Keratinocyte (primary cell): ENCODE measurements at regions not wholly inside any gene's neighbourhood (a gene's known extent, or its start where the extent isn't known, plus 50 kb on each side); places are given as distances from the start of the nearest gene placed in this dataset.

ENCODE experiments used
- DNase-seq: peaks from one replicate; pipeline ENCODE4 v3.0.0-alpha.2; 2011; ENCODE audit warnings: low read depth, missing footprints, low spot score
- FAIRE-seq: peaks from 2 replicates; lab custom pipeline; 2011; peaks lifted over from hg19 to GRCh38; lab: Jason Lieb, UNC
- H2AFZ ChIP-seq: 2 replicates; pipeline ENCODE4 v1.6.0; 2012; ENCODE audit warnings: low read length, control low read depth, inconsistent platforms; ENCODE audit not compliant: control insufficient read depth
- H3K27ac ChIP-seq: 2 replicates; pipeline ENCODE4 v1.5.1; 2011; ENCODE audit warnings: low read length; ENCODE audit not compliant: control insufficient read depth, insufficient read depth
- H3K27me3 ChIP-seq: 3 replicates; pipeline ENCODE4 v1.6.0; 2011; ENCODE audit warnings: low read length; ENCODE audit not compliant: control insufficient read depth, insufficient read depth; ENCODE audit errors: extremely low read depth
- H3K36me3 ChIP-seq, 2 experiments: 2 replicates in 1 of 2; 3 replicates in 1 of 2; pipeline ENCODE4 v1.5.1; 2011; ENCODE audit warnings: low read length in 2 of 2, mild to moderate bottlenecking in 1 of 2; ENCODE audit not compliant: control insufficient read depth in 2 of 2, insufficient read depth in 2 of 2; ENCODE audit errors: extremely low read depth in 1 of 2
- H3K4me1 ChIP-seq: 3 replicates; pipeline ENCODE4 v1.5.1; 2011; ENCODE audit warnings: low read length; ENCODE audit not compliant: control insufficient read depth, insufficient read depth; ENCODE audit errors: extremely low read depth
- H3K4me2 ChIP-seq: 3 replicates; pipeline ENCODE4 v1.6.0; 2011; ENCODE audit warnings: low read depth, low read length; ENCODE audit not compliant: control insufficient read depth, insufficient read depth; ENCODE audit errors: extremely low read depth
- H3K4me3 ChIP-seq, 3 experiments: fragments of 200-600 bp in 1 of 3; sonication (generic) in 1 of 3; 2 replicates in 2 of 3; 3 replicates in 1 of 3; pipeline ENCODE4 v1.5.1; 2011 to 2016; ENCODE audit warnings: low read length in 3 of 3, mild to moderate bottlenecking in 3 of 3, control low read depth in 2 of 3, inconsistent platforms in 1 of 3, low read depth in 1 of 3, mixed read lengths in 1 of 3, mixed run types in 1 of 3, moderate library complexity in 1 of 3; ENCODE audit not compliant: control insufficient read depth in 2 of 3, insufficient read depth in 2 of 3; ENCODE audit errors: extremely low read depth in 1 of 3
- H3K79me2 ChIP-seq: 2 replicates; pipeline ENCODE4 v1.6.0; 2012; ENCODE audit warnings: low read length; ENCODE audit not compliant: control insufficient read depth, insufficient read depth
- H3K9ac ChIP-seq: 3 replicates; pipeline ENCODE4 v1.6.0; 2011; ENCODE audit warnings: low read length; ENCODE audit not compliant: control insufficient read depth, insufficient read depth; ENCODE audit errors: extremely low read depth
- H3K9me1 ChIP-seq: 3 replicates; pipeline ENCODE4 v1.6.0; 2011; ENCODE audit warnings: low read length; ENCODE audit not compliant: control insufficient read depth, insufficient read depth; ENCODE audit errors: extremely low read depth
- H3K9me3 ChIP-seq: 2 replicates; pipeline ENCODE4 v1.5.1; 2012; ENCODE audit warnings: low read depth, low read length; ENCODE audit not compliant: control insufficient read depth
- H4K20me1 ChIP-seq: 3 replicates; pipeline ENCODE4 v1.6.0; 2011; ENCODE audit warnings: low read length; ENCODE audit not compliant: control insufficient read depth, insufficient read depth; ENCODE audit errors: extremely low read depth
- EZH2 ChIP-seq: IDR thresholded peaks from one replicate; pipeline ENCODE4 v1.6.1; 2012; ENCODE audit warnings: inconsistent platforms, mild to moderate bottlenecking, low read length, moderate library complexity
- dilution Hi-C: fragments of 300-500 bp; cut with MboI; formaldehyde crosslinking; loops from one replicate; pipeline ENCODE4 v1.7.0; 2020; ENCODE audit warnings: low sequenced_read_pairs; ENCODE audit not compliant: extremely low pct_ligation_motif_present
- TF ChIP-seq, protein P1 (sequence below), 3 experiments: IDR thresholded peaks in 1 of 3; conservative IDR thresholded peaks in 1 of 3; optimal IDR thresholded peaks in 1 of 3; 2 replicates in 2 of 3; 3 replicates in 1 of 3; pipeline versions ENCODE3 to v1.5.1; 2011; ENCODE audit warnings: low read length in 3 of 3, mild to moderate bottlenecking in 3 of 3, moderate library complexity in 2 of 3, control low read depth in 1 of 3, inconsistent platforms in 1 of 3; ENCODE audit not compliant: insufficient read depth in 2 of 3; ENCODE audit errors: extremely low read depth in 1 of 3

DNA sequence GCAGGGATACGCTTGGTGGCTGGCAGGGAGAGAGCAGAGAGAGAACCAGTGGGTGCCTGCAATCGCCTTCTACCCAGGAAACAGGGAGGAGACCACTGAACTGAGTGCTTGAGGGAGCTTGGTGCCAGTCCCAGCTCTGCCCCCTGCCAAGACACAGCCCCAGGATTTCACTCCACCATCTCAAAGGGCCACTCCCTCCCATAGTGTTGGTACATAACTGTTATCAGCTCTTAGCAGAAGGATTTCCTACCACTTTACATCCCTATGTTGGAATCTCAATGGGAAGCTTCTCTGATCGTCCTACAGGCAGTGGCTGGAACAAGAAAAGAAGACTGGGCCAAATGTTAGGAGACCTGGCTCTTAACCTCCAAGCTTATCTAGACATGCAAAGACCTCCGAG lies 157.4 kb upstream of the FOXN3 start:
- H3K36me3 ChIP-seq = no peaks in the 10 kb centered on the region
- no peaks in the 10 kb centered on the region for H3K27me3 ChIP-seq
- no peak overlapping the region for H3K9ac ChIP-seq
- H3K9me3 ChIP-seq = no peaks in the 10 kb centered on the region
- no peak for TF ChIP-seq EZH2
- TF ChIP-seq, protein P1, sequence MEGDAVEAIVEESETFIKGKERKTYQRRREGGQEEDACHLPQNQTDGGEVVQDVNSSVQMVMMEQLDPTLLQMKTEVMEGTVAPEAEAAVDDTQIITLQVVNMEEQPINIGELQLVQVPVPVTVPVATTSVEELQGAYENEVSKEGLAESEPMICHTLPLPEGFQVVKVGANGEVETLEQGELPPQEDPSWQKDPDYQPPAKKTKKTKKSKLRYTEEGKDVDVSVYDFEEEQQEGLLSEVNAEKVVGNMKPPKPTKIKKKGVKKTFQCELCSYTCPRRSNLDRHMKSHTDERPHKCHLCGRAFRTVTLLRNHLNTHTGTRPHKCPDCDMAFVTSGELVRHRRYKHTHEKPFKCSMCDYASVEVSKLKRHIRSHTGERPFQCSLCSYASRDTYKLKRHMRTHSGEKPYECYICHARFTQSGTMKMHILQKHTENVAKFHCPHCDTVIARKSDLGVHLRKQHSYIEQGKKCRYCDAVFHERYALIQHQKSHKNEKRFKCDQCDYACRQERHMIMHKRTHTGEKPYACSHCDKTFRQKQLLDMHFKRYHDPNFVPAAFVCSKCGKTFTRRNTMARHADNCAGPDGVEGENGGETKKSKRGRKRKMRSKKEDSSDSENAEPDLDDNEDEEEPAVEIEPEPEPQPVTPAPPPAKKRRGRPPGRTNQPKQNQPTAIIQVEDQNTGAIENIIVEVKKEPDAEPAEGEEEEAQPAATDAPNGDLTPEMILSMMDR (optimal IDR thresholded peaks at IDR 0.05 in 1 of 3, IDR thresholded peaks at IDR 0.05 in 1 of 3, conservative IDR thresholded peaks at IDR 0.05 in 1 of 3; ENCODE audit: extremely low read depth in 1 of 3, insufficient read depth in 2 of 3, low read length in 3 of 3) = no peak
- no peak overlapping the region for H2AFZ ChIP-seq
- H3K27ac ChIP-seq = no peak overlapping the region
- no peaks in the 10 kb centered on the region for H3K79me2 ChIP-seq
- dilution Hi-C loops = no loop called here
- no peak for DNase-seq
- FAIRE-seq = no peak
- no peak overlapping the region for H3K4me3 ChIP-seq
- no peaks in the 10 kb centered on the region for H3K4me1 ChIP-seq
- H3K4me2 ChIP-seq = no peak overlapping the region
- H4K20me1 ChIP-seq = no peaks in the 10 kb centered on the region
- H3K9me1 ChIP-seq = no peaks in the 10 kb centered on the region

DNA sequence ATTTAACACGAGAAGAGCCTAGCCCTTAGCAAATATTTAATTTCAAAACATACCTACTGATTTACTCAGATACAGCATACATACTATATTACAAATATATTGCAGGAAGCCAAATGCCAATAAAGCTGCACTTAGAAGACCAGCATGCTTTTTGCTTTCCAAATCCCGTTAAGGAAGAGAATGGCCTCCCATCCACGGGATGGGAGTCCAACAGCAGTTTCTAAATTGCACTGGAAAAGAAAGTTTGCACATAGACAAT lies 156.3 kb upstream of the FOXN3 start:
- Histone ChIP-seq H3K27me3 (no peaks in the 10 kb centered on the region), H4K20me1 (no peaks in the 10 kb centered on the region), H3K36me3 (no peaks in the 10 kb centered on the region), H3K79me2 (no peaks in the 10 kb centered on the region), H3K4me2 (no peak overlapping the region), H3K4me1 (no peaks in the 10 kb centered on the region), H3K4me3 (no peak overlapping the region), H3K9me1 (no peaks in the 10 kb centered on the region), H2AFZ (no peak overlapping the region), H3K9ac (no peak overlapping the region), H3K9me3 (no peaks in the 10 kb centered on the region), H3K27ac (no peak overlapping the region)
- DNase-seq = no peak
- TF ChIP-seq, protein P1 (optimal IDR thresholded peaks at IDR 0.05 in 1 of 3, IDR thresholded peaks at IDR 0.05 in 1 of 3, conservative IDR thresholded peaks at IDR 0.05 in 1 of 3; ENCODE audit: extremely low read depth in 1 of 3, insufficient read depth in 2 of 3, low read length in 3 of 3) = no peak
- TF ChIP-seq EZH2 = no peak
- dilution Hi-C loops = no loop called here
- FAIRE-seq = no peak
